B cell (primary cell): ENCODE measurements at regions not wholly inside any gene's neighbourhood (a gene's known extent, or its start where the extent isn't known, plus 50 kb on each side); places are given as distances from the start of the nearest gene placed in this dataset.
"Not testable (repeated sequence)": the region's sequence is repeated elsewhere in the genome, so short reads cannot be mapped to it uniquely, and the experiment has no call there.

Experiments used
- ATAC-seq: fragments of 200-7000 bp; cut with Tn5 transposase; one replicate; pipeline ENCODE4 v1.10.0; 2021; ENCODE audit warnings: low read depth, mild to moderate bottlenecking, moderate number of reproducible peaks, moderate library complexity
- CTCF ChIA-PET: fragments of 350-600 bp; sonication (Branson Sonifier 250); formaldehyde crosslinking; loops from one replicate; lab custom pipeline; 2021; ENCODE audit warnings: antibody characterized with exemption, inconsistent platforms; lab: Charles Lee
- POLR2A ChIA-PET: fragments of 350-600 bp; sonication (Branson Sonifier 250); formaldehyde crosslinking; loops from one replicate; lab custom pipeline; 2021; ENCODE audit warnings: antibody characterized with exemption; lab: Charles Lee
- DNase-seq: peaks from one replicate; pipeline ENCODE4 v3.0.0; 2013
- H2AFZ ChIP-seq: 2 replicates; pipeline ENCODE4 v1.6.1; 2012; ENCODE audit warnings: mild to moderate bottlenecking, low read depth, low read length; ENCODE audit not compliant: insufficient read depth, poor library complexity, severe bottlenecking
- H3K27ac ChIP-seq, 2 donors: 1 replicate in 1 of 2; 2 replicates in 1 of 2; pipeline ENCODE4 v1.5.1; 2012 to 2013; ENCODE audit warnings: low read length in 2 of 2, mild to moderate bottlenecking in 2 of 2, moderate library complexity in 1 of 2
- H3K27me3 ChIP-seq, 4 experiments: fragments of 200-600 bp in 1 of 4; sonication (generic) in 1 of 4; replicated peaks in 1 of 4; 1 replicate in 2 of 4; 2 replicates in 2 of 4; pipeline versions ENCODE4 v1.6.1 to v1.7.0; 2013 to 2016; ENCODE audit warnings: low read length in 3 of 4, mild to moderate bottlenecking in 2 of 4, mixed read lengths in 1 of 4, moderate library complexity in 1 of 4; ENCODE audit not compliant: insufficient read depth in 4 of 4, control insufficient read depth in 3 of 4; ENCODE audit errors: control extremely low read depth in 1 of 4
- H3K36me3 ChIP-seq, 2 experiments: replicated peaks in 1 of 2; 1 replicate in 1 of 2; 2 replicates in 1 of 2; pipeline versions ENCODE4 v1.6.1 to v1.7.1; 2013; ENCODE audit warnings: low read length in 1 of 2; ENCODE audit not compliant: insufficient read depth in 2 of 2, control insufficient read depth in 1 of 2; ENCODE audit errors: control extremely low read depth in 1 of 2, extremely low read depth in 1 of 2
- H3K4me1 ChIP-seq, 2 donors: fragments of 200-600 bp in 1 of 2; sonication (generic) in 1 of 2; 1 replicate in 1 of 2; 2 replicates in 1 of 2; pipeline versions ENCODE4 v1.5.1 to v1.6.1; 2013 to 2017; ENCODE audit warnings: low read length in 2 of 2; ENCODE audit not compliant: control insufficient read depth in 2 of 2, insufficient read depth in 2 of 2
- H3K4me2 ChIP-seq: replicated peaks from 2 replicates; pipeline ENCODE3; 2012; ENCODE audit warnings: mild to moderate bottlenecking, low read depth, low read length; ENCODE audit not compliant: poor library complexity, severe bottlenecking
- H3K4me3 ChIP-seq, 5 experiments: fragments of 200-600 bp in 1 of 5; sonication (generic) in 1 of 5; 1 replicate in 3 of 5; 2 replicates in 2 of 5; pipeline versions ENCODE4 v1.5.1 to v1.7.0; 2011 to 2016; ENCODE audit warnings: low read length in 4 of 5, mild to moderate bottlenecking in 4 of 5, low read depth in 2 of 5, control low read depth in 1 of 5, moderate library complexity in 1 of 5; ENCODE audit not compliant: insufficient read depth in 1 of 5; ENCODE audit errors: control extremely low read depth in 1 of 5, extremely low read depth in 1 of 5
- H3K79me2 ChIP-seq: fragments of 200-600 bp; sonication (generic); one replicate; pipeline ENCODE4 v1.6.0; 2016; ENCODE audit warnings: low read length; ENCODE audit not compliant: control insufficient read depth, insufficient read depth
- H3K9ac ChIP-seq: fragments of 200-600 bp; sonication (generic); 2 replicates; pipeline ENCODE4 v1.6.1; 2017; ENCODE audit warnings: mild to moderate bottlenecking, low read length, moderate library complexity
- H3K9me3 ChIP-seq, 3 donors: one replicate each; pipeline versions ENCODE4 v1.6.1 to v1.7.1; 2013; ENCODE audit warnings: low read length in 2 of 3; ENCODE audit not compliant: control insufficient read depth in 2 of 3, insufficient read depth in 1 of 3; ENCODE audit errors: control extremely low read depth in 1 of 3
- H4K20me1 ChIP-seq: 2 replicates; pipeline ENCODE4 v1.6.0; 2012; ENCODE audit warnings: mild to moderate bottlenecking, low read length; ENCODE audit not compliant: insufficient read depth, control insufficient read depth, poor library complexity, severe bottlenecking
- H3K27ac Mint-ChIP-seq: one replicate; pipeline ENCODE4 v1.8.0; 2021; ENCODE audit warnings: mixed read lengths
- H3K27me3 Mint-ChIP-seq: one replicate; pipeline ENCODE4 v1.8.0; 2021; ENCODE audit warnings: mixed read lengths
- H3K4me1 Mint-ChIP-seq: one replicate; pipeline ENCODE4 v1.8.0; 2021; ENCODE audit warnings: mixed read lengths
- H3K4me3 Mint-ChIP-seq: one replicate; pipeline ENCODE4 v1.8.0; 2021; ENCODE audit warnings: mixed read lengths
- H3K9me3 Mint-ChIP-seq: one replicate; pipeline ENCODE4 v1.8.0; 2022; ENCODE audit warnings: mixed read lengths; ENCODE audit not compliant: insufficient read depth
- EZH2 ChIP-seq: IDR thresholded peaks from 2 replicates; pipeline ENCODE4 v1.6.1; 2012; ENCODE audit warnings: borderline replicate concordance, low read depth, mild to moderate bottlenecking, moderate library complexity, low read length; ENCODE audit not compliant: insufficient read depth, poor library complexity, severe bottlenecking
- WGBS: methylation state at CpG from one replicate; pipeline ENCODE4 v1.1.5; 2013; ENCODE audit warnings: missing lambda C conversion rate; ENCODE audit not compliant: insufficient coverage; 5-methylcytosine and 5-hydroxymethylcytosine counted together
- intact Hi-C: fragments of 100-400 bp; cut with micrococcal nuclease; formaldehyde crosslinking; loops from one replicate; pipeline ENCODE4 v1.10.0; 2022
- TF ChIP-seq, protein P1 (sequence below): fragments of 200-600 bp; IDR thresholded peaks from one replicate; pipeline ENCODE4 v1.8.0; 2022; ENCODE audit warnings: antibody characterized with exemption, mild to moderate bottlenecking

DNA sequence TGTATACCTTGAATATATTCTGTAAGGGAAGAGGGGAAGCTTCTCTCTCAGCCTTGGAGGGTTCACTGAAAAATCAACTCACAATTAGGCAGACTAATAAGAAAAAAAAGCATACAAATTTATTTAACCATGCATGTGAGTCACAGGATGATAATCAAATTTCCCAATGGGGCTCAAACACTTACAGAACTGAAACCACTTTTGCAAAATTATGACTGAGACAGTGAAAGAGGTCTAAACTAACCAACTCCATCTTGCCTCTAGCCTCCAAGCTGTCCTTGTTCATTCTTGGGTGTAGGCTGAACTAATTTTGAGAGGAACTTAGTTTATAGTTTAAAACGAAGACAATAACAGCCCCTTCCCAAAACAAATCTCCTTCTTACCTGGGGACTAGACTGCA, 618.3 kb upstream of the AUTS2 start:
- Mint-ChIP-seq H3K9me3 (peaks cover 5% of the 10 kb centered on the region), H3K27me3 (no peaks in the 10 kb centered on the region), H3K27ac (no peak overlapping the region), H3K4me3 (no peak overlapping the region), H3K4me1 (no peaks in the 10 kb centered on the region)
- Histone ChIP-seq H3K36me3 (no peaks in the 10 kb centered on the region), H2AFZ (no peak overlapping the region), H3K27me3 (no peaks in the 10 kb centered on the region), H3K4me3 (no peak overlapping the region), H4K20me1 (no peaks in the 10 kb centered on the region), H3K27ac (no peak overlapping the region), H3K79me2 (no peaks in the 10 kb centered on the region), H3K4me2 (no peak overlapping the region), H3K4me1 (no peaks in the 10 kb centered on the region), H3K9me3 (peaks cover 0 to 6% (median 1%) of the 10 kb centered on the region in 3 donors), H3K9ac (no peak overlapping the region)
- ATAC-seq (no peak), DNase-seq (no peak)
- ChIA-PET CTCF (no interaction called here), POLR2A (no interaction called here)
- TF ChIP-seq, protein P1, sequence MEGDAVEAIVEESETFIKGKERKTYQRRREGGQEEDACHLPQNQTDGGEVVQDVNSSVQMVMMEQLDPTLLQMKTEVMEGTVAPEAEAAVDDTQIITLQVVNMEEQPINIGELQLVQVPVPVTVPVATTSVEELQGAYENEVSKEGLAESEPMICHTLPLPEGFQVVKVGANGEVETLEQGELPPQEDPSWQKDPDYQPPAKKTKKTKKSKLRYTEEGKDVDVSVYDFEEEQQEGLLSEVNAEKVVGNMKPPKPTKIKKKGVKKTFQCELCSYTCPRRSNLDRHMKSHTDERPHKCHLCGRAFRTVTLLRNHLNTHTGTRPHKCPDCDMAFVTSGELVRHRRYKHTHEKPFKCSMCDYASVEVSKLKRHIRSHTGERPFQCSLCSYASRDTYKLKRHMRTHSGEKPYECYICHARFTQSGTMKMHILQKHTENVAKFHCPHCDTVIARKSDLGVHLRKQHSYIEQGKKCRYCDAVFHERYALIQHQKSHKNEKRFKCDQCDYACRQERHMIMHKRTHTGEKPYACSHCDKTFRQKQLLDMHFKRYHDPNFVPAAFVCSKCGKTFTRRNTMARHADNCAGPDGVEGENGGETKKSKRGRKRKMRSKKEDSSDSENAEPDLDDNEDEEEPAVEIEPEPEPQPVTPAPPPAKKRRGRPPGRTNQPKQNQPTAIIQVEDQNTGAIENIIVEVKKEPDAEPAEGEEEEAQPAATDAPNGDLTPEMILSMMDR: no peak
- TF ChIP-seq EZH2: no peak
- no CpG with 5 or more reads among the region's 1 CpG for WGBS
- intact Hi-C loops: no loop called here

DNA sequence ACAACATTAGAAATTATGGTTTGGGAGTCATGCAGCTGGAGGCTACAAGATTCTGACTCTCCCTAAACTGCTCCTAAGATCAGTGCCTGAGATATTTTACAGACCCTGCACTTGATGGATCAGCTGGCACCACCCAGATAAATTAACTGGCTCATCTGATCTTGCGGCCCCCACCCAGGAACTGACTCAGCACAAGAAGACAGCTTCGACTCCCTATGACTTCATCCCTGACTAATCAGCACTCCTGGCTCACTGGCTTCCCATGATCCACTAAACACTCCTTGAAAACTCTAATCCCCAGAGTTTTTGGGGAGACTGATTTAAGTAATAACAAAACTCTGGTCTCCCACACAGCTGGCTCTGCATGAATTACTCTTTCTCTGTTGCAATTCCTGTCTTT, 617.8 kb upstream of the AUTS2 start:
- DNase-seq, ATAC-seq, H3K4me3 ChIP-seq, H3K27me3 ChIP-seq, intact Hi-C loops, CTCF ChIA-PET, H3K27me3 Mint-ChIP-seq, H2AFZ ChIP-seq, H3K4me2 ChIP-seq, H3K36me3 ChIP-seq, H3K4me1 ChIP-seq, H3K4me1 Mint-ChIP-seq, H3K9ac ChIP-seq, H3K9me3 ChIP-seq, H4K20me1 ChIP-seq, POLR2A ChIA-PET, H3K79me2 ChIP-seq, H3K9me3 Mint-ChIP-seq, H3K4me3 Mint-ChIP-seq, H3K27ac Mint-ChIP-seq, H3K27ac ChIP-seq: not testable (repeated sequence)
- WGBS: 75% methylated on average over 2 of the region's 2 CpGs
